HEK293T (cell line): ENCODE measurements at regions not wholly inside any gene's neighbourhood (a gene's known extent, or its start where the extent isn't known, plus 50 kb on each side); places are given as distances from the start of the nearest gene placed in this dataset.
"Not testable (repeated sequence)": the region's sequence is repeated elsewhere in the genome, so short reads cannot be mapped to it uniquely, and the experiment has no call there.

Source experiments
- ARNT ChIP-seq: fragments of 450-650 bp; IDR thresholded peaks from 2 replicates; pipeline ENCODE4 v1.6.1; 2017; ENCODE audit warnings: mild to moderate bottlenecking
- CTBP1 ChIP-seq: fragments of 450-650 bp; IDR thresholded peaks from 2 replicates; pipeline ENCODE4 v1.6.1; 2016; ENCODE audit warnings: borderline replicate concordance
- L3MBTL2 ChIP-seq: fragments of 450-650 bp; conservative IDR thresholded peaks from 2 replicates; pipeline ENCODE4 v1.6.1; 2016; ENCODE audit warnings: mild to moderate bottlenecking
- SP1 ChIP-seq: fragments of 450-650 bp; IDR thresholded peaks from 2 replicates; pipeline ENCODE4 v1.6.1; 2017
- SUZ12 ChIP-seq: fragments of 450-650 bp; IDR thresholded peaks from 2 replicates; pipeline ENCODE4 v1.6.1; 2016; ENCODE audit warnings: mild to moderate bottlenecking

- TF ChIP-seq SP1, ARNT, CTBP1, L3MBTL2, SUZ12: not testable (repeated sequence)
Observed at GRCh38 chr16:64260631-64261401, 861.0 kb downstream of the CDH11 start.
